Brain microvascular endothelial cell (primary cell): ENCODE measurements at regions not wholly inside any gene's neighbourhood (a gene's known extent, or its start where the extent isn't known, plus 50 kb on each side); places are given as distances from the start of the nearest gene placed in this dataset.

Source experiments
- DNase-seq: peaks from one replicate; pipeline ENCODE4 v3.0.0-alpha.2; 2020
- H3K27ac ChIP-seq: fragments of 250-450 bp; sonication (Bioruptor Pico); 2 replicates; pipeline ENCODE4 v1.5.1; 2020; ENCODE audit warnings: mild to moderate bottlenecking, moderate library complexity
- H3K27me3 ChIP-seq: fragments of 250-450 bp; sonication (Bioruptor Pico); replicated peaks from 2 replicates; pipeline ENCODE4 v1.5.1; 2020; ENCODE audit warnings: mild to moderate bottlenecking
- H3K36me3 ChIP-seq: fragments of 250-450 bp; sonication (Bioruptor Pico); replicated peaks from 2 replicates; pipeline ENCODE4 v1.5.1; 2020; ENCODE audit warnings: mild to moderate bottlenecking
- H3K4me3 ChIP-seq: 2 replicates; pipeline ENCODE4 v1.5.1; 2011; ENCODE audit warnings: low read depth, mild to moderate bottlenecking, control low read depth, low read length, moderate library complexity
- in situ Hi-C: cut with HindIII; loops from 2 replicates; pipeline ENCODE4 v1.10.0; 2017; ENCODE audit warnings: low sequenced_read_pairs, low pct_ligation_motif_present
- TF ChIP-seq, protein P1 (sequence below): IDR thresholded peaks from 2 replicates; pipeline ENCODE4 v1.5.1; 2011; ENCODE audit warnings: low read depth, mild to moderate bottlenecking, moderate library complexity, low read length, control low read depth, inconsistent platforms; ENCODE audit errors: missing control alignments

DNA sequence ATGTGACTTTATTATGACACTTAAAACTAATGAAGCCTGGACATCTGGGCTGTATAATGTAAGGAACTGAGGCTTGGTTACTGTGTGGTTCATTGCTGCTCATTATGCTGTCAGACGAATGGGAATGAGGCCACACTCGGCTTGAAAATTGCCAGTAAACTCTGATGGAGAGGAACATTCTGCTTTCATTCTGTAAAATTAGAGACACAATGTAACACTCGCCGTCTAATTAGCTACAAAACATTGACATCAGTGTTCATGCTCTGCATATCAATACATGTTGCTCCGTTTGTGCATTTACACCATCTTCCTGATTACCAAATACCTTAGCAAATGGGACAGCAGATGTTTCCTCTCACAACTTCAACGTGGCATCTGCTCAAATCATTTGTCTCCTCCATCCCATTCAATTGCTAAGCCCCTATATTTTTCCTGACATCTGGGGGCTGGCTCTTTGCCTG lies 133.0 kb downstream of the SLC28A3 start:
- TF ChIP-seq, protein P1, sequence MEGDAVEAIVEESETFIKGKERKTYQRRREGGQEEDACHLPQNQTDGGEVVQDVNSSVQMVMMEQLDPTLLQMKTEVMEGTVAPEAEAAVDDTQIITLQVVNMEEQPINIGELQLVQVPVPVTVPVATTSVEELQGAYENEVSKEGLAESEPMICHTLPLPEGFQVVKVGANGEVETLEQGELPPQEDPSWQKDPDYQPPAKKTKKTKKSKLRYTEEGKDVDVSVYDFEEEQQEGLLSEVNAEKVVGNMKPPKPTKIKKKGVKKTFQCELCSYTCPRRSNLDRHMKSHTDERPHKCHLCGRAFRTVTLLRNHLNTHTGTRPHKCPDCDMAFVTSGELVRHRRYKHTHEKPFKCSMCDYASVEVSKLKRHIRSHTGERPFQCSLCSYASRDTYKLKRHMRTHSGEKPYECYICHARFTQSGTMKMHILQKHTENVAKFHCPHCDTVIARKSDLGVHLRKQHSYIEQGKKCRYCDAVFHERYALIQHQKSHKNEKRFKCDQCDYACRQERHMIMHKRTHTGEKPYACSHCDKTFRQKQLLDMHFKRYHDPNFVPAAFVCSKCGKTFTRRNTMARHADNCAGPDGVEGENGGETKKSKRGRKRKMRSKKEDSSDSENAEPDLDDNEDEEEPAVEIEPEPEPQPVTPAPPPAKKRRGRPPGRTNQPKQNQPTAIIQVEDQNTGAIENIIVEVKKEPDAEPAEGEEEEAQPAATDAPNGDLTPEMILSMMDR = no peak
- no peak overlapping the region for H3K27ac ChIP-seq
- in situ Hi-C loops = no loop called here
- no peaks in the 10 kb centered on the region for H3K27me3 ChIP-seq
- H3K4me3 ChIP-seq = no peak overlapping the region
- no peaks in the 10 kb centered on the region for H3K36me3 ChIP-seq
- no peak for DNase-seq

DNA sequence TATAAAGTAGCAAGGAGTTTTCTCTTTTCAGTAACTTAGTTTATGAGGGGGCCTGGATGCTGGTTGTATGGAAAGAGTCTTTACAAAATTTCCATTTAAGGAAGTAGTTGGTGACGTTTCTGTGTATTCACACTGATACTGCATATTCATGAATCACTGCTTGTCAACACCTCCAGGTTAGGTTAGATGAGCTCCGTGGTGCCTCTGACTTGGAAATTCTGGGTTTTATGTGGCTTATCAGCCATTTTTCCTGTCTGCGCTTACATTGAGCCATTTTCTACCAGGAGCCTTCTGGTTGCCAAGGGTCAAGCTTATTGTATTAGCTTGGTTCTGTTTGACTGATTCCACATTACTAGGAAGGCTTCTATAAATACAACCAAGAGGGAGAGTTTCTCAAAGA lies 128.3 kb downstream of the SLC28A3 start:
- DNase-seq = no peak
- H3K36me3 ChIP-seq = no peaks in the 10 kb centered on the region
- TF ChIP-seq, protein P1 = no peak
- H3K27me3 ChIP-seq = no peaks in the 10 kb centered on the region
- no peak overlapping the region for H3K27ac ChIP-seq
- in situ Hi-C loops = no loop called here
- no peak overlapping the region for H3K4me3 ChIP-seq

DNA sequence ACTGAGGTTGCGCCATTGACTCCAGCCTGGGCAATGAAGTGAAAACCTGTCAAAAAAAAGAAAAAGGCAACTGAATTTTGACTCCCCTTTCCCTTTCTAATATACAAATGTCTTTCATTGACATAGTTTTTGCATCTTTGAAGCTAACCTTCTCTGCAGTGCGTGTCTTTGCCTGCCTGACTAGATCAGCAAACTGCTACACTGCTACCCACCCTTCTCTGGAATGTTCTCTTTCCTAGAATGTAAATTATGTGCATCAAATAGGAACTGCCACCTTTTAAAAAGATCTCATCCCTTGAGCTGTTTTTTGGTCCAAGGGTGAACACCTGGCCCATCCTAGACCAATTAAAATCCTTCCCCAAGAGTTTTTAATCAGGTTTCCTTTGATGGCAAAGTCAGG lies 127.6 kb downstream of the SLC28A3 start:
- in situ Hi-C loops = no loop called here
- TF ChIP-seq, protein P1 = no peak
- no peak overlapping the region for H3K4me3 ChIP-seq

DNA sequence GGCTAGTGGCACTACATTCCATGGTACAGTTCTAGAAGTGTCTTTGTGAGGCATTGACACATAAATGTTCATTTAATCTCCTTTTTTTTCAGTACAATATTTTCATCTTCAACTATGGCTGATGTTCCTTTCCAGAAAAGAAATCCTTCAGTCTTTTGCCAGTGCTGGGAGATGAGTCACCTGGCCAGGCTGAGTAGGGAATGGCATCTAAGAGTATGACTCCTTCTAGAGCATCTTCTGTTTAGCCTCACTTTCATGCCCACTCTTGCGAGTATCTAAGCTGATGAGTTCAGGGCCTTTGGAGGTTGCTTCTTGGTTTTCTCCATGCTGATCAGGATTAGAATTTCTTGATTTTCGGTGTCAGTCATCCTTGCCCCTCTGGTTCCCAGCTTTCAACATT lies 124.4 kb downstream of the SLC28A3 start:
- in situ Hi-C loops = no loop called here
- Histone ChIP-seq H3K36me3 (no peaks in the 10 kb centered on the region), H3K27me3 (no peaks in the 10 kb centered on the region), H3K4me3 (no peak overlapping the region), H3K27ac (no peak overlapping the region)
- TF ChIP-seq, protein P1 = no peak
- DNase-seq = no peak

More for the DNA sequence above, 127.6 kb downstream of the SLC28A3 start:
- H3K27ac ChIP-seq = no peak overlapping the region
- no peaks in the 10 kb centered on the region for H3K27me3 ChIP-seq
- H3K36me3 ChIP-seq = no peaks in the 10 kb centered on the region
- no peak for DNase-seq

DNA sequence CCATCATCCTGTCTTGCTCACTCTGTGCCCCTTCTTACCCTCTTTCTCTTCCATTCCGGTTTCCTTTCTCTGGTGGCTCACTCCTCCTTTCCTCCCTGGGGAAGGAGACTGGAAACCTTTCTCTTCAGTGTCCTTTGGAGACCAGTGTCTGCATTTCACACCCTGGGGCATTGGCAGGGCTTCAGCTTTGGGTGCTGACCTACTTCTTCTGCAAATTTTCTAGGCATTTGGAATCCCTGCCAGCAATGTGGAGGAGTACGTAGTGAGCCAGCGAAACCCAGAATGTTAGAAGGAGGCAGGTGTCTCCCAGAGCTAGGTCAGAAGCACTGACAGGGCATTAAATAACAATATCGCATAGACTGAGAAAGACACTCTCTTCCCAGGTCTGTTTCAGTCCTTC lies 122.2 kb downstream of the SLC28A3 start:
- Histone ChIP-seq H3K27ac (no peak overlapping the region), H3K36me3 (no peaks in the 10 kb centered on the region), H3K27me3 (no peaks in the 10 kb centered on the region), H3K4me3 (no peak overlapping the region)
- no peak for DNase-seq
- TF ChIP-seq, protein P1 = no peak
- in situ Hi-C loops = no loop called here

DNA sequence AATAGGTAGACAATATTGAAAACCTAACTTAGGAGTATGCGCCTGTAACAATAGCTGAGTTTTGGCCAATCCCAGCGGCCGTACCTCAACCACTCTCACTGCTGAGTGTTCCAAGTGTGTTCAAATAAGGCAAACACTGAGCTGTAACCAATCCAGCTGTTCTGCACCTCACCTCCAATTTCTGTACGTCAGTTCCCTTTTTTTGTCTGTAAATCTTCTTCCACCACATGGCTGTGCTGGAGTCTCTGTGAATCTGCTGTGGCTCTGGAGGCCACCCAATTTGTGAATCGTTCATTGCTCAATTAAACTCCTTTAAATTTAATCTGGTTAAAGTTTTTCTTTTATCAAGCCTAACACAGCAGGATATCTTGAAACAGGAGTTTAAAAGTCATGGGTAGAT lies 116.3 kb downstream of the SLC28A3 start:
- TF ChIP-seq, protein P1 = no peak
- no peak overlapping the region for H3K27ac ChIP-seq
- H3K27me3 ChIP-seq = no peaks in the 10 kb centered on the region
- H3K36me3 ChIP-seq = no peaks in the 10 kb centered on the region
- H3K4me3 ChIP-seq = no peak overlapping the region
- in situ Hi-C loops = no loop called here
- no peak for DNase-seq
